ENCODE measurements at regions not wholly inside any gene's neighbourhood (a gene's known extent, or its start where the extent isn't known, plus 50 kb on each side); places are given as distances from the start of the nearest gene placed in this dataset.

GRCh38 chr5:120012431-120012830 lies 383.1 kb downstream of the FAM170A start:
- no peak for TF ChIP-seq CTCF (IDR thresholded peaks at IDR 0.05)
- no peak for TF ChIP-seq POLR2A (IDR thresholded peaks at IDR 0.05)
- TF ChIP-seq POLR2AphosphoS5 (IDR thresholded peaks at IDR 0.05), result no peak
